ES-I3 (cell line): ENCODE measurements at regions not wholly inside any gene's neighbourhood (a gene's known extent, or its start where the extent isn't known, plus 50 kb on each side); places are given as distances from the start of the nearest gene placed in this dataset.

Experiments
- H3K36me3 ChIP-seq: 2 replicates; pipeline ENCODE4 v1.6.1; 2013; ENCODE audit warnings: mild to moderate bottlenecking, low read length, control low read depth, moderate library complexity; ENCODE audit not compliant: insufficient read depth
- H3K4me1 ChIP-seq: 2 replicates; pipeline ENCODE4 v1.6.1; 2013; ENCODE audit warnings: mild to moderate bottlenecking, control low read depth, low read length; ENCODE audit not compliant: insufficient read depth
- H3K9ac ChIP-seq: 2 replicates; pipeline ENCODE4 v1.6.1; 2013; ENCODE audit warnings: low read depth, mild to moderate bottlenecking, low read length, moderate library complexity
- H3K9me3 ChIP-seq: 2 replicates; pipeline ENCODE4 v1.6.1; 2013; ENCODE audit warnings: mild to moderate bottlenecking, low read length, moderate library complexity; ENCODE audit not compliant: control insufficient read depth, insufficient read depth

DNA sequence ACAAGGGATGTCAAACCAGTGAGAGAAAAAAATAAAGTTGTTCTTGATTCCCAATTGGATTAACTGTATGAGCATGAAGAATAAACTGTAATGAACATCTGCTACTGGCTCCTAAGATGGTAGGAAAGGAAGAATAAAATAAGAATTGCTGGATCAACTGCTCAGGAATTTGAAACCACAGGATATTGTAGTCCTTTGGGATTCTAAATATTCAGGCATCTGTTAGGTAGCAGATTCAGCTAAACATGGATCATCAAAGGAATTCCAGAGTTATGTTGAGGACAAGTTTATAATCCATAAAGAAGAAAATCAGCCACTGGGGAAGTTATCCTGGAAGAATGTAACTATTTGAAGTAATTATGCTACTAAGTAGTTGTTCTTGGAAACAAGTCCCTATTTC, 65.8 kb downstream of the ISL1 start:
- H3K36me3 ChIP-seq, result no peaks in the 10 kb centered on the region
- no peaks in the 10 kb centered on the region for H3K9me3 ChIP-seq
- H3K9ac ChIP-seq, result no peak overlapping the region
- H3K4me1 ChIP-seq, result peaks cover 5% of the 10 kb centered on the region; the same call in 1 of the 2 replicates

- no peak overlapping the region for H3K9ac ChIP-seq
- no peaks in the 10 kb centered on the region for H3K4me1 ChIP-seq
- H3K36me3 ChIP-seq, result no peaks in the 10 kb centered on the region
- no peaks in the 10 kb centered on the region for H3K9me3 ChIP-seq
Observed at GRCh38 chr5:51452562-51452961, 69.3 kb downstream of the ISL1 start.

- Histone ChIP-seq H3K9me3 (no peaks in the 10 kb centered on the region), H3K9ac (0 out of 2 replicates have a peak overlapping the region, but pooled peaks have one; percentile 16), H3K4me1 (no peaks in the 10 kb centered on the region), H3K36me3 (no peaks in the 10 kb centered on the region)
Observed at GRCh38 chr5:51465165-51465564, 81.9 kb downstream of the ISL1 start.

DNA sequence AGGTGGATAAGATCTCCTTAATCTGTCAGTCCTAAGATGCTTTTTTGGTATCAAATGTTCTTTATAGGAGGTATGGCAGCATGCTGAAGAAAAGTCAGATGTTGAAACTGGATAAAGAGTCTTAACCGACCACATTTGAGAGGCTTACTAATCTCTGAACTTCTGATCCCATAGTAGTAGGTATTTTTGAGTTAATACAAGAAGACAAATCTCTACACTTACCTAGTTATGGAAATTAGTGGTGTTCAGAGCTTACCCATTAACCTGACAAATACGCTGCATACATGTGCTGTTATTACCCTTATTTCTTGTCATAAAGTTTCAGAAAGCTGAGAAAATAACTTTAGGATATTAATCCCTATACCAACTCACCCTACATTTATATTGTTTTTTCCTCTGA, 83.0 kb downstream of the ISL1 start:
- no peak overlapping the region for H3K9ac ChIP-seq
- no peaks in the 10 kb centered on the region for H3K9me3 ChIP-seq
- no peaks in the 10 kb centered on the region for H3K36me3 ChIP-seq
- no peaks in the 10 kb centered on the region for H3K4me1 ChIP-seq

DNA sequence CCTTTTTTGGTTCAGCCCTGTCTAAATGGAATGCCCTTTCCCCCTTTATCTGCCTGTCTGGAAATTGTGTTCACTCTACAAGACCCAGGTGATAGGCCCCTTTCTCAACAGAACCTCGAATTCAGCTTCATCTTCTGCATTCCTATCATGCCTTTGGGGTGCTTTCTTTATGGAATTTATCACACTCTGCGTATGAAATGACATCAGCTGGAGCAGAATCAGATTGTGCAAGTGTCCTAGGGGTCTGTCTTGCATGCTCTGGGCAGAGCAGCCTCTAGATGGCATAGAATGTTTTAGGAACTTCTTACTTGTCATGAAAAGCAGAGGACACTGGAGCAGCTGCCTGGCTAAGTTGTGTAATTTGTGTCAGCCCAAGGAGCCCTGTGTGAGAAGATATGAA, 84.9 kb downstream of the ISL1 start:
- Histone ChIP-seq H3K9me3 (no peaks in the 10 kb centered on the region), H3K4me1 (no peaks in the 10 kb centered on the region), H3K36me3 (no peaks in the 10 kb centered on the region), H3K9ac (no peak overlapping the region; the same call in 1 of the 2 replicates)

GRCh38 chr5:51471630-51472029, 88.4 kb downstream of the ISL1 start:
- Histone ChIP-seq H3K9ac (no peak overlapping the region), H3K9me3 (no peaks in the 10 kb centered on the region), H3K4me1 (no peaks in the 10 kb centered on the region), H3K36me3 (no peaks in the 10 kb centered on the region)

- Histone ChIP-seq H3K36me3 (no peaks in the 10 kb centered on the region), H3K4me1 (no peaks in the 10 kb centered on the region), H3K9ac (no peak overlapping the region), H3K9me3 (no peaks in the 10 kb centered on the region)
Observed at GRCh38 chr5:51472472-51472871, 89.2 kb downstream of the ISL1 start.

DNA sequence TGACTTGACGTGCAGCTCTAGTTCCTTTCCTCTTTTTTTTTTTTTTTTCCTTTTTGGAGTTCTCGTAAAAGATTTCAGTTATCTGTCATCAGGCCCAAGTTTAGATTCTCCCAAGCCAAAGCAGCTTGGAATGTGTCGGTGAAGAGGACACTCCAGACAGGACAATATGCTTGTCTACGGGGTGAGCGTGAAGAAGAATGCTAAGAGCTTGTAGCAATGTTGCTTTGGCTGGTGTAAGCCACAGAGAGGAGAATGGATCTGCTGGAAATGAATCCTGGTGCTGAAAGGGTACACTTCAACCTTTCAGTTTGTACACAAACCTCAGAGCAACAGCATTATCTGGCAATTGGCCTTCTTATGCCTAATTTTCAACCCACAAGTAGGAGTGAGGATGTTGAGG, 92.4 kb downstream of the ISL1 start:
- Histone ChIP-seq H3K9ac (no peak overlapping the region), H3K4me1 (no peaks in the 10 kb centered on the region), H3K9me3 (no peaks in the 10 kb centered on the region), H3K36me3 (no peaks in the 10 kb centered on the region)

GRCh38 chr5:51476431-51476830, 93.2 kb downstream of the ISL1 start:
- Histone ChIP-seq H3K9me3 (no peaks in the 10 kb centered on the region), H3K4me1 (no peaks in the 10 kb centered on the region), H3K9ac (no peak overlapping the region), H3K36me3 (no peaks in the 10 kb centered on the region)

- no peaks in the 10 kb centered on the region for H3K4me1 ChIP-seq
- no peak overlapping the region for H3K9ac ChIP-seq
- H3K9me3 ChIP-seq, result no peaks in the 10 kb centered on the region
- H3K36me3 ChIP-seq, result no peaks in the 10 kb centered on the region
Observed at GRCh38 chr5:51479840-51480239, 96.6 kb downstream of the ISL1 start.

DNA sequence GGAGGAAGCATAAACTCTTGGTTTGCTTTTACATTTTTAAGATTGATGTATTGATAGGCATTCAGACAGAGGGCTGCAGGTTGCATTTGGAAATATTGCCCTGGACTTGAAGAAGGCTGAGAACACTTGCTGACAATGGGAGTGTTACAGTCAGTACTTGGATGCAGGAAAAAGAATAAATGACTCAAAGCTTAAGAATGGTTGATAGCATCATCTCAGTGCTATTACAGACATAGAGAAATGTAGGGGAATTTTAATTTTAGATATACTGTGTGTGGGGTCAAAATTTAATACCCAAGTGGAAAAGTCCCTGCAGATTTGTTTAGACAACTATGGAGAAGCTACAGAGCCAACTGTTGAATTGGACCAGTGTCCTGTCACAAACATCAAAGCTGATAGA, 101.1 kb downstream of the ISL1 start:
- no peaks in the 10 kb centered on the region for H3K4me1 ChIP-seq
- H3K36me3 ChIP-seq, result no peaks in the 10 kb centered on the region
- H3K9ac ChIP-seq, result no peak overlapping the region
- H3K9me3 ChIP-seq, result no peaks in the 10 kb centered on the region

DNA sequence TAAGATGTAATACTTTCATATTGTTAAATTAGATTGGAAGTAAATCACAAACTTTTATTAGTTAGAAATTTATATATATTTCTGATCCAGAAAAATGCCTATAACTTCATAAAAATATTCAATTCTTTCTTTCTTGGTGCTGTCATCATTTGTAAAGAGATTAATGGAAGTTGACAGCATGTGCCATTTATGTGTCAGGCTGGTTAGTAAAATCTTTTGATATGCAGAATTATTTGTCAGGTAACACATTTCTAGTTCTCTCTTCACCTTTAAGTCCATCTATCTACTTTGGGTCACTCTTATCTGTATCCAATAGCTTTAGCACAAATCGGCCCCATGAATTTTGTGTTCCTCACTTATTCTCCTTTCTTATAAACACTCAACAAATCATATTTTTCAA, 102.9 kb downstream of the ISL1 start:
- H3K9me3 ChIP-seq, result no peaks in the 10 kb centered on the region
- no peak overlapping the region for H3K9ac ChIP-seq
- H3K4me1 ChIP-seq, result no peaks in the 10 kb centered on the region
- H3K36me3 ChIP-seq, result no peaks in the 10 kb centered on the region

GRCh38 chr5:51487952-51488351, 104.7 kb downstream of the ISL1 start:
- H3K36me3 ChIP-seq, result no peaks in the 10 kb centered on the region
- H3K9ac ChIP-seq, result no peak overlapping the region

GRCh38 chr5:51488803-51489642, 105.8 kb downstream of the ISL1 start:
- no peaks in the 10 kb centered on the region for H3K9me3 ChIP-seq
- H3K36me3 ChIP-seq, result no peaks in the 10 kb centered on the region
- H3K9ac ChIP-seq, result no peak overlapping the region
- H3K4me1 ChIP-seq, result no peaks in the 10 kb centered on the region

More at GRCh38 chr5:51487952-51488351, 104.7 kb downstream of the ISL1 start:
- no peaks in the 10 kb centered on the region for H3K4me1 ChIP-seq
- no peaks in the 10 kb centered on the region for H3K9me3 ChIP-seq

DNA sequence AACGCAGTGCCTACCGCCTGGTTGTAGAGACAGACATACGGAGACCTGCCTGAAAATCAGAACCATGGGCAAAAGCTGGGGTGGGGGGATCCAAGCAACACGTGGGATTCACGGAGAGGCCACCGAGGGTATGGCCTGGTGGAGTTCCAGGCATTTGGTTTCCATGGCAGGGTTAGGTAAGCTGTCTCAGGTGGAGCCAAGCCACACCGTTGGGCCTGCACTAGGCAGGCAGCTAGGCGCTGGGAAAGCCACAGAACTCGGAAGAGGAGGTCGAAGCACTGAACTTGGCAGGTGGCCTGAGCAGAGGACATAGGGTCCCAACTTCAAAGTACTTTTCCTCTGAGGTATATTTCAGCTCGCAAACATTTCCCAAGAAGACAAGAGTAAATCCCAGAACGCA, 111.6 kb downstream of the ISL1 start:
- H3K9me3 ChIP-seq, result no peaks in the 10 kb centered on the region
- peaks cover 8% of the 10 kb centered on the region; the same call in 1 of the 2 replicates for H3K4me1 ChIP-seq
- H3K9ac ChIP-seq, result no peak overlapping the region
- H3K36me3 ChIP-seq, result no peaks in the 10 kb centered on the region
